IMR-90 (cell line): ENCODE measurements at regions not wholly inside any gene's neighbourhood (a gene's known extent, or its start where the extent isn't known, plus 50 kb on each side); places are given as distances from the start of the nearest gene placed in this dataset.

Source experiments
- ATAC-seq: fragments of 200-7000 bp; cut with Tn5 transposase; 2 replicates; pipeline ENCODE4 v1.9.1; 2020; ENCODE audit warnings: low read depth, mild to moderate bottlenecking, moderate library complexity
- BruUV-seq: library from RNA; stranded (reverse); fragments of 400-500 nt; replicated peaks from 2 replicates; lab custom pipeline; 2021; lab: Mats Ljungman, UMichigan
- CTCF ChIA-PET: fragments of 300-600 bp; formaldehyde crosslinking; extraction: SDS; loops from one replicate; lab custom pipeline; 2021; ENCODE audit warnings: antibody characterized with exemption; lab: Yijun Ruan, JAX
- POLR2A ChIA-PET: fragments of 300-600 bp; sonication (Branson Sonifier 250); formaldehyde crosslinking; loops from one replicate; lab custom pipeline; 2022; ENCODE audit warnings: antibody characterized with exemption; ENCODE audit not compliant: unreplicated experiment; lab: Charles Lee
- DNase-seq: peaks from one replicate; pipeline ENCODE4 v3.0.0; 2013
- H2AFZ ChIP-seq: replicated peaks from 2 replicates; pipeline ENCODE3; 2013; ENCODE audit warnings: low read length, mild to moderate bottlenecking; ENCODE audit not compliant: poor library complexity
- H2AK5ac ChIP-seq: 2 replicates; pipeline ENCODE4 v1.6.1; 2013; ENCODE audit warnings: low read depth, low read length, inconsistent platforms
- H2AK9ac ChIP-seq: replicated peaks from 2 replicates; pipeline ENCODE3; 2013; ENCODE audit warnings: mild to moderate bottlenecking, low read depth, low read length, moderate library complexity; ENCODE audit not compliant: poor library complexity
- H2BK120ac ChIP-seq: 2 replicates; pipeline ENCODE4 v1.6.1; 2013; ENCODE audit warnings: low read depth, low read length, inconsistent platforms
- H2BK15ac ChIP-seq: 3 replicates; pipeline ENCODE4 v1.6.1; 2013; ENCODE audit warnings: low read depth, low read length, inconsistent platforms
- H2BK20ac ChIP-seq: 2 replicates; pipeline ENCODE4 v1.6.1; 2013; ENCODE audit warnings: low read depth, mild to moderate bottlenecking, inconsistent platforms, low read length, moderate library complexity
- H2BK5ac ChIP-seq: 2 replicates; pipeline ENCODE4 v1.6.1; 2013; ENCODE audit warnings: mild to moderate bottlenecking, low read depth, low read length, inconsistent platforms; ENCODE audit not compliant: poor library complexity, severe bottlenecking
- H3K14ac ChIP-seq: replicated peaks from 2 replicates; pipeline ENCODE4 v1.6.1; 2013; ENCODE audit warnings: low read depth, low read length, inconsistent platforms
- H3K18ac ChIP-seq: 2 replicates; pipeline ENCODE4 v1.6.1; 2013; ENCODE audit warnings: low read depth, low read length, control low read depth
- H3K23ac ChIP-seq: 2 replicates; pipeline ENCODE4 v1.6.1; 2013; ENCODE audit warnings: low read depth, low read length, inconsistent platforms
- H3K27ac ChIP-seq: 2 replicates; pipeline ENCODE4 v1.5.1; 2013; ENCODE audit warnings: mild to moderate bottlenecking, control low read depth, low read length; ENCODE audit not compliant: insufficient read depth
- H3K27me3 ChIP-seq: 2 replicates; pipeline ENCODE4 v1.6.1; 2013; ENCODE audit warnings: low read length; ENCODE audit not compliant: control insufficient read depth, insufficient read depth
- H3K36me3 ChIP-seq: 2 replicates; pipeline ENCODE4 v1.6.1; 2013; ENCODE audit warnings: low read length, mixed read lengths; ENCODE audit not compliant: control insufficient read depth, insufficient read depth
- H3K4ac ChIP-seq: 2 replicates; pipeline ENCODE4 v1.6.1; 2013; ENCODE audit warnings: low read depth, low read length, inconsistent platforms
- H3K4me1 ChIP-seq: 2 replicates; pipeline ENCODE4 v1.6.1; 2013; ENCODE audit warnings: low read length, mixed read lengths; ENCODE audit not compliant: control insufficient read depth, insufficient read depth
- H3K4me2 ChIP-seq: 2 replicates; pipeline ENCODE4 v1.6.1; 2013; ENCODE audit warnings: low read depth, mild to moderate bottlenecking, control low read depth, low read length, moderate library complexity
- H3K4me3 ChIP-seq: 2 replicates; pipeline ENCODE4 v1.5.1; 2013; ENCODE audit warnings: low read depth, mild to moderate bottlenecking, control low read depth, low read length, moderate library complexity; ENCODE audit not compliant: insufficient read depth
- H3K56ac ChIP-seq: 2 replicates; pipeline ENCODE4 v1.6.1; 2013; ENCODE audit warnings: low read length, inconsistent platforms; ENCODE audit not compliant: insufficient read depth; ENCODE audit errors: extremely low read depth
- H3K79me1 ChIP-seq, 2 experiments: 2 replicates each; pipeline ENCODE4 v1.6.1; 2013; ENCODE audit warnings: low read length in 2 of 2, inconsistent platforms in 1 of 2, low read depth in 1 of 2
- H3K9ac ChIP-seq: 2 replicates; pipeline ENCODE4 v1.6.1; 2013; ENCODE audit warnings: low read depth, low read length, control low read depth
- H3K9me1 ChIP-seq: 2 replicates; pipeline ENCODE4 v1.6.1; 2013; ENCODE audit warnings: low read length, inconsistent platforms; ENCODE audit not compliant: insufficient read depth
- H3K9me3 ChIP-seq: 2 replicates; pipeline ENCODE4 v1.6.1; 2013; ENCODE audit warnings: low read length; ENCODE audit not compliant: control insufficient read depth, insufficient read depth
- H4K20me1 ChIP-seq: 2 replicates; pipeline ENCODE4 v1.6.1; 2013; ENCODE audit warnings: low read length, inconsistent platforms; ENCODE audit not compliant: insufficient read depth
- H4K5ac ChIP-seq: 2 replicates; pipeline ENCODE4 v1.6.1; 2013; ENCODE audit warnings: mild to moderate bottlenecking, low read depth, low read length, control low read depth
- H4K8ac ChIP-seq, 2 experiments: 2 replicates each; pipeline ENCODE4 v1.6.1; 2013; ENCODE audit warnings: low read depth in 2 of 2, low read length in 2 of 2, control low read depth in 1 of 2, inconsistent platforms in 1 of 2
- H4K91ac ChIP-seq: 2 replicates; pipeline ENCODE4 v1.6.1; 2013; ENCODE audit warnings: low read depth, low read length, inconsistent platforms; ENCODE audit not compliant: insufficient read depth
- CHD1 ChIP-seq: IDR thresholded peaks from 2 replicates; pipeline ENCODE4 v1.6.1; 2012; ENCODE audit warnings: low read depth, low read length, improper control_type of control experiment
- MAZ ChIP-seq: IDR thresholded peaks from 2 replicates; pipeline ENCODE4 v1.6.1; 2012; ENCODE audit warnings: low read depth, mild to moderate bottlenecking, low read length, improper control_type of control experiment, moderate library complexity, borderline replicate concordance
- MXI1 ChIP-seq: IDR thresholded peaks from 2 replicates; pipeline ENCODE4 v1.6.1; 2012; ENCODE audit warnings: low read depth, mild to moderate bottlenecking, low read length, moderate library complexity, borderline replicate concordance
- RCOR1 ChIP-seq: IDR thresholded peaks from 2 replicates; pipeline ENCODE4 v1.6.1; 2012; ENCODE audit warnings: mild to moderate bottlenecking, low read length, improper control_type of control experiment; ENCODE audit not compliant: insufficient replicate concordance
- RFX5 ChIP-seq: IDR thresholded peaks from 2 replicates; pipeline ENCODE4 v1.8.0; 2012; ENCODE audit warnings: low read depth, mild to moderate bottlenecking, low read length, moderate library complexity
- dilution Hi-C: fragments of 300-500 bp; cut with HindIII; formaldehyde crosslinking; loops from one replicate; pipeline ENCODE4 v1.14.3; 2018; ENCODE audit warnings: low sequenced_read_pairs; ENCODE audit not compliant: unreplicated experiment
- in situ Hi-C: fragments of 300-500 bp; cut with MboI; formaldehyde crosslinking; loops from 3 replicates; pipeline ENCODE4 v1.14.3; 2019; ENCODE audit warnings: low sequenced_read_pairs, inconsistent platforms, mixed read lengths
- intact Hi-C: fragments of 100-400 bp; cut with micrococcal nuclease; formaldehyde crosslinking; loops from 2 replicates; pipeline ENCODE4 v1.10.0; 2022
- TF ChIP-seq, protein P1 (sequence below): fragments of 150-350 bp; IDR thresholded peaks from 2 replicates; pipeline ENCODE4 v1.6.1; 2016; ENCODE audit warnings: low read depth, mild to moderate bottlenecking, low read length, moderate library complexity, borderline replicate concordance

- H4K5ac ChIP-seq = no peak overlapping the region
- ATAC-seq (no peak), DNase-seq (no peak)
- no peak overlapping the region for H2AFZ ChIP-seq
- H3K9me1 ChIP-seq = no peaks in the 10 kb centered on the region
- H3K56ac ChIP-seq = no peak overlapping the region
- no TSS peak for BruUV-seq
- H2BK15ac ChIP-seq = no peak overlapping the region
- no peaks in the 10 kb centered on the region for H4K20me1 ChIP-seq
- H3K36me3 ChIP-seq = no peaks in the 10 kb centered on the region
- TF ChIP-seq CHD1 (no peak), MXI1 (no peak), MAZ (no peak), RFX5 (no peak), RCOR1 (no peak)
- TF ChIP-seq, protein P1, sequence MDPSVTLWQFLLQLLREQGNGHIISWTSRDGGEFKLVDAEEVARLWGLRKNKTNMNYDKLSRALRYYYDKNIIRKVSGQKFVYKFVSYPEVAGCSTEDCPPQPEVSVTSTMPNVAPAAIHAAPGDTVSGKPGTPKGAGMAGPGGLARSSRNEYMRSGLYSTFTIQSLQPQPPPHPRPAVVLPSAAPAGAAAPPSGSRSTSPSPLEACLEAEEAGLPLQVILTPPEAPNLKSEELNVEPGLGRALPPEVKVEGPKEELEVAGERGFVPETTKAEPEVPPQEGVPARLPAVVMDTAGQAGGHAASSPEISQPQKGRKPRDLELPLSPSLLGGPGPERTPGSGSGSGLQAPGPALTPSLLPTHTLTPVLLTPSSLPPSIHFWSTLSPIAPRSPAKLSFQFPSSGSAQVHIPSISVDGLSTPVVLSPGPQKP = no peak
- H2BK120ac ChIP-seq = no peak overlapping the region
- no peak overlapping the region for H3K4me3 ChIP-seq
- dilution Hi-C loops (no loop called here), in situ Hi-C loops (no loop called here), intact Hi-C loops (no loop called here)
- no peak overlapping the region for H4K91ac ChIP-seq
- H3K4ac ChIP-seq = no peak overlapping the region
- H3K23ac ChIP-seq = no peak overlapping the region
- no peaks in the 10 kb centered on the region for H3K79me1 ChIP-seq
- H3K18ac ChIP-seq = no peak overlapping the region
- H3K4me2 ChIP-seq = no peak overlapping the region
- no peak overlapping the region for H3K27ac ChIP-seq
- no peak overlapping the region for H3K14ac ChIP-seq
- H3K27me3 ChIP-seq = no peaks in the 10 kb centered on the region
- H2AK9ac ChIP-seq = no peak overlapping the region
- no peak overlapping the region for H2AK5ac ChIP-seq
- no peak overlapping the region for H4K8ac ChIP-seq
- CTCF ChIA-PET = no interaction called here
- POLR2A ChIA-PET = no interaction called here
- H3K9me3 ChIP-seq = peaks cover 13% of the 10 kb centered on the region
- H2BK5ac ChIP-seq = no peak overlapping the region
- no peak overlapping the region for H3K9ac ChIP-seq
- no peaks in the 10 kb centered on the region for H3K4me1 ChIP-seq
- no peak overlapping the region for H2BK20ac ChIP-seq
Observed at GRCh38 chr9:1580215-1580614, 434.9 kb upstream of the SMARCA2 start.
